ENCODE measurements at regions not wholly inside any gene's neighbourhood (a gene's known extent, or its start where the extent isn't known, plus 50 kb on each side); places are given as distances from the start of the nearest gene placed in this dataset.

- Mint-ChIP-seq H3K4me1 (peaks cover 7% of the 10 kb centered on the region), H3K27me3 (ENCODE audit: low read depth) (no peaks in the 10 kb centered on the region), H3K36me3 (ENCODE audit: low read depth) (no peaks in the 10 kb centered on the region), H3K9me3 (no peaks in the 10 kb centered on the region), H3K27ac (ENCODE audit: unreplicated experiment) (no peak overlapping the region), H3K4me3 (no peak overlapping the region)
- TF ChIP-seq CTCF (conservative IDR thresholded peaks at IDR 0.05) = no peak
- DNase-seq (ENCODE audit: low read depth, low spot score) = no peak
Observed at GRCh38 chr12:42763682-42764081, 174.1 kb upstream of the PRICKLE1 start.

- no peak overlapping the region for H3K4me3 Mint-ChIP-seq
Observed at GRCh38 chr12:42762395-42762925, 172.9 kb upstream of the PRICKLE1 start.

GRCh38 chr12:42761601-42762350 is 172.2 kb upstream of the PRICKLE1 start:
- DNase-seq (ENCODE audit: low read depth, low spot score) = no peak
- Mint-ChIP-seq H3K4me1 (peaks cover 23% of the 10 kb centered on the region), H3K27ac (ENCODE audit: unreplicated experiment) (no peak overlapping the region), H3K9me3 (no peaks in the 10 kb centered on the region), H3K4me3 (no peak overlapping the region), H3K27me3 (ENCODE audit: low read depth) (no peaks in the 10 kb centered on the region), H3K36me3 (ENCODE audit: low read depth) (no peaks in the 10 kb centered on the region)
- TF ChIP-seq CTCF (conservative IDR thresholded peaks at IDR 0.05) = no peak

More at GRCh38 chr12:42762395-42762925, 172.9 kb upstream of the PRICKLE1 start:
- no peak for TF ChIP-seq CTCF (conservative IDR thresholded peaks at IDR 0.05)
- Mint-ChIP-seq H3K9me3 (no peaks in the 10 kb centered on the region), H3K4me1 (peaks cover 16% of the 10 kb centered on the region), H3K36me3 (ENCODE audit: low read depth) (no peaks in the 10 kb centered on the region), H3K27me3 (ENCODE audit: low read depth) (no peaks in the 10 kb centered on the region), H3K27ac (ENCODE audit: unreplicated experiment) (no peak overlapping the region)
- no peak for DNase-seq (ENCODE audit: low read depth, low spot score)

- H3K4me1 Mint-ChIP-seq = peaks cover 24% of the 10 kb centered on the region
- H3K9me3 Mint-ChIP-seq = no peaks in the 10 kb centered on the region
- H3K27ac Mint-ChIP-seq (ENCODE audit: unreplicated experiment) = no peak overlapping the region
Observed at GRCh38 chr12:42761086-42761485, 171.5 kb upstream of the PRICKLE1 start.

GRCh38 chr12:42760550-42760949 is 171.0 kb upstream of the PRICKLE1 start:
- DNase-seq (ENCODE audit: low read depth, low spot score) = no peak
- no peak overlapping the region for H3K4me3 Mint-ChIP-seq
- peaks cover 24% of the 10 kb centered on the region for H3K4me1 Mint-ChIP-seq
- no peaks in the 10 kb centered on the region for H3K9me3 Mint-ChIP-seq
- no peak for TF ChIP-seq CTCF (conservative IDR thresholded peaks at IDR 0.05)
- H3K27me3 Mint-ChIP-seq (ENCODE audit: low read depth) = no peaks in the 10 kb centered on the region
- no peaks in the 10 kb centered on the region for H3K36me3 Mint-ChIP-seq (ENCODE audit: low read depth)
- H3K27ac Mint-ChIP-seq (ENCODE audit: unreplicated experiment) = no peak overlapping the region

More at GRCh38 chr12:42761086-42761485, 171.5 kb upstream of the PRICKLE1 start:
- no peak for DNase-seq (ENCODE audit: low read depth, low spot score)
- TF ChIP-seq CTCF (conservative IDR thresholded peaks at IDR 0.05) = no peak
- no peaks in the 10 kb centered on the region for H3K36me3 Mint-ChIP-seq (ENCODE audit: low read depth)
- H3K27me3 Mint-ChIP-seq (ENCODE audit: low read depth) = no peaks in the 10 kb centered on the region
- no peak overlapping the region for H3K4me3 Mint-ChIP-seq
